ENCODE measurements at regions not wholly inside any gene's neighbourhood (a gene's known extent, or its start where the extent isn't known, plus 50 kb on each side); places are given as distances from the start of the nearest gene placed in this dataset.

- Histone ChIP-seq H3K4me1 (ENCODE audit: control insufficient read depth in 1 of 2, low read depth in 2 of 2) (no peaks in the 10 kb centered on the region), H3K9me3 (no peaks in the 10 kb centered on the region), H3K4me3 (no peak overlapping the region), H3K27ac (no peak overlapping the region), H3K27me3 (replicated peaks; ENCODE audit: insufficient read depth) (no peaks in the 10 kb centered on the region), H3K36me3 (no peaks in the 10 kb centered on the region)
- TF ChIP-seq CTCF (IDR thresholded peaks at IDR 0.05): no peak
- no peak for ATAC-seq (ENCODE audit: insufficient number of reproducible peaks, low FRiP score, low read depth)
- no peak for DNase-seq (ENCODE audit: low spot score)
Measured at GRCh38 chr13:69178000-69178399, 929.6 kb upstream of the ATXN8OS start.

- no peaks in the 10 kb centered on the region for H3K36me3 ChIP-seq
- H3K4me1 ChIP-seq (ENCODE audit: control insufficient read depth in 1 of 2, low read depth in 2 of 2): no peaks in the 10 kb centered on the region
- H3K4me3 ChIP-seq: no peak overlapping the region
- no peak for DNase-seq (ENCODE audit: low spot score)
- H3K27me3 ChIP-seq (replicated peaks; ENCODE audit: insufficient read depth): no peaks in the 10 kb centered on the region
- no peak for TF ChIP-seq CTCF (IDR thresholded peaks at IDR 0.05)
- no peak for ATAC-seq (ENCODE audit: insufficient number of reproducible peaks, low FRiP score, low read depth)
- H3K9me3 ChIP-seq: no peaks in the 10 kb centered on the region
- no peak overlapping the region for H3K27ac ChIP-seq
Measured at GRCh38 chr13:69168436-69168835, 939.2 kb upstream of the ATXN8OS start.

GRCh38 chr13:69155136-69155535 is 952.5 kb upstream of the ATXN8OS start:
- no peaks in the 10 kb centered on the region for H3K9me3 ChIP-seq
- DNase-seq (ENCODE audit: low spot score) (no peak), ATAC-seq (ENCODE audit: insufficient number of reproducible peaks, low FRiP score, low read depth) (no peak)
- H3K36me3 ChIP-seq: no peaks in the 10 kb centered on the region
- no peak overlapping the region for H3K4me3 ChIP-seq
- no peaks in the 10 kb centered on the region for H3K4me1 ChIP-seq (ENCODE audit: control insufficient read depth in 1 of 2, low read depth in 2 of 2)
- H3K27me3 ChIP-seq (replicated peaks; ENCODE audit: insufficient read depth): no peaks in the 10 kb centered on the region
- TF ChIP-seq CTCF (IDR thresholded peaks at IDR 0.05): no peak
- no peak overlapping the region for H3K27ac ChIP-seq

GRCh38 chr13:69142101-69142500 is 965.5 kb upstream of the ATXN8OS start:
- H3K36me3 ChIP-seq: no peaks in the 10 kb centered on the region
- TF ChIP-seq CTCF (IDR thresholded peaks at IDR 0.05): no peak
- no peaks in the 10 kb centered on the region for H3K9me3 ChIP-seq
- no peaks in the 10 kb centered on the region for H3K27me3 ChIP-seq (replicated peaks; ENCODE audit: insufficient read depth)
- no peak overlapping the region for H3K27ac ChIP-seq
- ATAC-seq (ENCODE audit: insufficient number of reproducible peaks, low FRiP score, low read depth) (no peak), DNase-seq (ENCODE audit: low spot score) (no peak)
- no peak overlapping the region for H3K4me3 ChIP-seq
- H3K4me1 ChIP-seq (ENCODE audit: control insufficient read depth in 1 of 2, low read depth in 2 of 2): no peaks in the 10 kb centered on the region

GRCh38 chr13:69124996-69125395 is 982.6 kb upstream of the ATXN8OS start:
- Histone ChIP-seq H3K27ac (no peak overlapping the region), H3K27me3 (replicated peaks; ENCODE audit: insufficient read depth) (no peaks in the 10 kb centered on the region), H3K9me3 (no peaks in the 10 kb centered on the region), H3K4me1 (ENCODE audit: control insufficient read depth in 1 of 2, low read depth in 2 of 2) (no peaks in the 10 kb centered on the region), H3K4me3 (no peak overlapping the region), H3K36me3 (no peaks in the 10 kb centered on the region)
- TF ChIP-seq CTCF (IDR thresholded peaks at IDR 0.05): no peak
- DNase-seq (ENCODE audit: low spot score): no peak
- no peak for ATAC-seq (ENCODE audit: insufficient number of reproducible peaks, low FRiP score, low read depth)
